Posterior vena cava (tissue), 2 donors: ENCODE measurements at regions not wholly inside any gene's neighbourhood (a gene's known extent, or its start where the extent isn't known, plus 50 kb on each side); places are given as distances from the start of the nearest gene placed in this dataset.
"Not testable (repeated sequence)": the region's sequence is repeated elsewhere in the genome, so short reads cannot be mapped to it uniquely, and the experiment has no call there.

ENCODE experiments used
- DNase-seq: peaks from one replicate; pipeline ENCODE4 v3.0.0-alpha.2; 2020; ENCODE audit warnings: low spot score
- intact Hi-C, 2 donors: fragments of 100-400 bp; cut with DNase I; formaldehyde crosslinking; loops; one replicate each; pipeline versions ENCODE4 v1.14.1 to v1.14.2; 2022 to 2023
- donor health status: DM: yes; HTN: yes; CAD: no.
- donor health status: DM: yes; HTN: yes; CAD: no.

DNA sequence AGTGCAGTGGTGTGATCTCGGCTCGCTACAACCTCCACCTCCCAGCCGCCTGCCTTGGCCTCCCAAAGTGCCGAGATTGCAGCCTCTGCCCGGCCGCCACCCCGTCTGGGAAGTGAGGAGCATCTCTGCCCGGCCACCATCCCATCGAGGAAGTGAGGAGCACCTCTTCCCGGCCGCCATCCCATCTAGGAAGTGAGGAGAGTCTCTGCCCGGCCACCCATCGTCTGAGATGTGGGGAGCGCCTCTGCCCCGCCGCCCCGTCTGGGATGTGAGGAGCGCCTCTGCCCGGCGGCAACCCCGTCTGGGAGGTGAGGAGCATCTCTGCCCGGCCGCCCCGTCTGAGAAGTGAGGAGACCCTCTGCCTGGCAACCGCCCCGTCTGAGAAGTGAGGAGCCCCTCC, 88.5 kb upstream of the DCAF12L1 start:
- DNase-seq, intact Hi-C loops: not testable (repeated sequence)

- DNase-seq, result no peak
- intact Hi-C loops, result loop anchor here in 1 of 2 donors (10.0 kb wide), 1 partner anchor 1730 kb away; no protein-coding TSS in a partner anchor
Measured at GRCh38 chrX:126655061-126655460, 102.4 kb upstream of the DCAF12L1 start.

DNA sequence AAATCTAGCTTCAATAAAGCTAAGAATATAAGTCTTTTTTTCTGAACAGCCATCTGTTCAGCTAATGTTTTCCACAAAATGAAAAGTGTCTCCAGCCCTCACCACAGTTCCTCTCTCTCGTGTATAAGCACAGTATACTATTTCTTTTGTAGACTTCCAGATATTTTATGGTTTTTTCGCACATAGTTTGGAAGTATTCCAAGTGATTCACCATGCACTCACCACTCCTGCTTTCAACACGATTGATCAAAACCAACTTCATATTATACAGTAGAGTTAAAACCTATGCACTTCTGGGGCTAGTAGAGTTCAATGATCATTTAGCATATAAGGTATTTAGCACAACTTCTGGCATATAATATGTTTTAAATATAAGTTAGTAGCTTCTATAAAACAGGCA, 105.8 kb upstream of the DCAF12L1 start:
- no peak for DNase-seq
- intact Hi-C loops, result loop anchor here in 1 of 2 donors (10.0 kb wide), 1 partner anchor 1726 kb away; no protein-coding TSS in a partner anchor

- no peak for DNase-seq
- intact Hi-C loops, result no loop called here
Measured at GRCh38 chrX:126670258-126670657, 117.6 kb upstream of the DCAF12L1 start.

GRCh38 chrX:126673366-126673765, 120.8 kb upstream of the DCAF12L1 start:
- intact Hi-C loops, DNase-seq: not testable (repeated sequence)

DNA sequence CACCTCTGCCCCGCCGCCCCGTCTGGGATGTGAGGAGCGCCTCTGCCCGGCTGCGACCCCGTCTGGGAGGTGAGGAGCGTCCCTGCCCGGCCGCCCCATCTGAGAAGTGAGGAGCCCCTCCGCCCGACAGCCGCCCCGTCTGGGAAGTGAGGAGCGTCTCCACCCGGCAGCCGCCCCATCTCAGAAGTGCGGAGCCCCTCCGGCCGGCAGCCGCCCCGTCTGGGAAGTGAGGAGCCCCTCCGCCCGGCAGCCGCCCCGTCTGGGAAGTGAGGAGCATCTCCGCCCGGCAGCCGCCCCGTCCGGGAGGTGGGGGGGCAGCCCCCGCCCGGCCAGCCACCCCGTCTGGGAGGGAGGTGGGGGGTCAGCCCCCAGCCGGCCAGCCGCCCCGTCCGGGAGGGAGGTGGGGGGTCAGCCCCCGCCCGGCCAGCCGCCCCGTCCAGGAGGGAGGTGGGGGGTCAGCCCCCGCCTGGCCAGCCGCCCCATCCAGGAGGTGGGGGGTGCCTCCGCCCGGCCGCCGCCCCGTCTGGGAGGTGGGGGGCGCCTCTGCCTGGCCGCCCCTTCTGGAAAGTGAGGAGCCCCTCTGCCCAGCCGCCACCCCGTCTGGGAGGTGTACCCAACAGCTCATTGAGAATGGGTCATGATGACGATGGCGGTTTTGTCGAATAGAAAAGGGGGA, 121.3 kb upstream of the DCAF12L1 start:
- intact Hi-C loops, result not testable (repeated sequence)
- peak; percentile 53 for DNase-seq

DNA sequence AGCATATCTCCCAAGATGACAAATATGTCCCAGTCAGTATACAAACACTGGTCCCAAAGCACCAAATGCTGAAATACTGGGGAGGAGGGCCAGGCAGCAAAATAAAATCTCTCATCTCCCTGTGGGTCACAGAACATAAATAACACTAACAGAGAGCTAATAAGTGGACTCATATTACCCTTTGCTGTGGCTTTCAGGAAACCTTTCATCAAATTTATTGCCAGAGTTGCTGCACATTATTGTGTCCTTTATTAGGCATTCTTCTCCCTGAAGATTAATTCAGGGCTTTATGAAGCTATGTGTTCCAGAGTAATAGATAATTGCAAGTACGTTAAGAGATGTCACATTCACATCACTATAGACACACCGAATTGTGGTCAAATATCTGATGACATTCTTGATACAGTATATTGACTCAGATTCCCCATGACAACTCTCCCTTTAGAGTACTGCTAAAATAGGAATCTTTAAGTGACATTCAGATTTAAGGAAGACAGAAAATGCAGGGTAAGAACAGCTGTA, 124.1 kb upstream of the PRR32 start:
- intact Hi-C loops, result no loop called here

DNA sequence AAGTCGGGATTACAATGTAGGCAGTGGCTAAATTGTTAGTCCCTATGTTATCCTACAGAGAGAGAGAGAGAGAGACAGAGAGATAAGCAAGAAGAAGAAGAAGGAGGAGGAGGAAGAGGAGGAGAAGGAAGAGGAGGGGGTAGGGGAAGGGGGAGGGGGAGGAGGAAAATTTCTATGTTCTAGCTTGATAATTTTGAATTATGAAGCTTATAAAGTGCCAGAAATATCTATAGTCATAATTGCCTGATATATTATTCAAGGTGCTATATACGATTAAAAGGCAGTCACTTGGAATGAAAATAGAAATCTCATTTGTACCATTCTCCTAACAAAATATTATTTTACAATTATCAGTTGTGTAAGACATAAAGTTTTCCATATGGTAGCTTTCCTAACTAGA, 122.4 kb upstream of the PRR32 start:
- intact Hi-C loops, result no loop called here
- DNase-seq, result no peak

More for the DNA sequence above, 124.1 kb upstream of the PRR32 start:
- DNase-seq, result no peak

DNA sequence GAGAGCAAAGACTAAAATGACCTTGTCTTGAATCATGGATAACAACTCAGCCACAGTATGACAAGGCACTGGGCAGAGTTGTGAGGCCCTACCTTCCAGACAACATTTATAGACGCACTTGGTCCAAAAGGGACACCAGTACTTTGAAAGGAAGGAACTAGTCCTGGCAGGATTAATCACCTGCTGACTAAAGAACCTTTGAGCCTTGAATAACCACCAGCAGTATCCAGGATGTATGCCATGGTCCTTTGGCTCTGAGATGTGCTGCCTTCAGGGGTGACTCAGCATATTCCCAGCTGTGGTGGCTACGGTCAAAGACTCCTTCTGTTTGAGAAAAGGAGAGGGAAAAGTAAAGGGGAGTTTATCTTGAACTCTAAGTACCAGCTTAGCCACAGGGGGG, 118.1 kb upstream of the PRR32 start:
- no peak for DNase-seq
- intact Hi-C loops, result no loop called here

- intact Hi-C loops, result no loop called here
- no peak for DNase-seq
Measured at GRCh38 chrX:126718440-126718839, 101.1 kb upstream of the PRR32 start.

DNA sequence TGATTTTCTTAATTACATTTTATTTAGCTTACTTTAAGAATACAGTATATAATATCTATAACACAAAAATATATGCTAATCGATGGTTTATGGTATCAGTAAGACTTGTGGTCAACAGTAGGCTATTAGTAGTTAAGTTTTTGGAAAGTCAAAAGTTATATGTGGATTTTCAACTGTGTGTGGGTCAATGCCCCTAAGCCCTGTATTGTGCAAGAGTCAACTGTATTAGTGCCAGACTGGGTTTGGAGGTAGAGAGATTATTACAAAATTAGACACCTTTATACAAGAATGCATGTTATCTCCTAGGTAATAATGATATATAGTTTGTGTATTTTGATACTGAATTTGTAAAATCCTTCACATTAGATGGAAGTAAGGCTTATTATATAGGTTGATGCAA, 100.3 kb upstream of the PRR32 start:
- intact Hi-C loops, result no loop called here
- DNase-seq, result no peak

GRCh38 chrX:126723881-126724280, 95.6 kb upstream of the PRR32 start:
- DNase-seq, result no peak
- intact Hi-C loops, result no loop called here

- intact Hi-C loops, result no loop called here
Measured at GRCh38 chrX:126733874-126734273, 85.7 kb upstream of the PRR32 start.

More at GRCh38 chrX:126733874-126734273, 85.7 kb upstream of the PRR32 start:
- DNase-seq, result no peak
